Kidney (tissue), 13 donors: ENCODE measurements at regions not wholly inside any gene's neighbourhood (a gene's known extent, or its start where the extent isn't known, plus 50 kb on each side); places are given as distances from the start of the nearest gene placed in this dataset.
A peak's percentile ranks its signal among the peaks of the same experiment; 100 is the strongest.

Experiments
- DNase-seq, 5 donors: peaks; one replicate each; pipeline ENCODE4 v3.0.0-alpha.2; 2013 to 2020
- FAIRE-seq: peaks from 2 replicates; lab custom pipeline; 2012; peaks lifted over from hg19 to GRCh38; lab: Jason Lieb, UNC
- H3K27ac ChIP-seq, 2 donors: one replicate each; pipeline ENCODE4 v1.7.0; 2013; ENCODE audit warnings: low read depth in 2 of 2, low read length in 2 of 2, inconsistent platforms in 1 of 2
- H3K27me3 ChIP-seq: one replicate; pipeline ENCODE4 v1.7.1; 2013; ENCODE audit warnings: low read length, inconsistent platforms; ENCODE audit not compliant: control insufficient read depth, insufficient read depth
- H3K36me3 ChIP-seq, 3 donors: one replicate each; pipeline versions ENCODE4 v1.7.0 to v1.7.1; 2013; ENCODE audit warnings: low read length in 3 of 3, control low read depth in 1 of 3, inconsistent platforms in 1 of 3; ENCODE audit not compliant: insufficient read depth in 3 of 3, control insufficient read depth in 2 of 3
- H3K4me1 ChIP-seq, 3 donors: one replicate each; pipeline versions ENCODE4 v1.7.0 to v1.7.1; 2013; ENCODE audit warnings: low read length in 3 of 3, inconsistent platforms in 1 of 3, low read depth in 1 of 3; ENCODE audit not compliant: control insufficient read depth in 2 of 3, insufficient read depth in 2 of 3
- H3K4me3 ChIP-seq, 3 donors: one replicate each; pipeline versions ENCODE4 v1.7.0 to v1.8.1; 2013; ENCODE audit warnings: low read length in 3 of 3, control low read depth in 1 of 3, inconsistent platforms in 1 of 3
- H3K9ac ChIP-seq, 3 donors: one replicate each; pipeline versions ENCODE4 v1.7.0 to v1.7.1; 2013; ENCODE audit warnings: low read length in 3 of 3, control low read depth in 1 of 3, inconsistent platforms in 1 of 3
- H3K9me3 ChIP-seq, 3 donors: one replicate each; pipeline versions ENCODE4 v1.7.0 to v1.7.1; 2013; ENCODE audit warnings: low read length in 3 of 3, control low read depth in 1 of 3, inconsistent platforms in 1 of 3; ENCODE audit not compliant: control insufficient read depth in 2 of 3, insufficient read depth in 1 of 3
- intact Hi-C: fragments of 100-400 bp; cut with DNase I; formaldehyde crosslinking; loops from one replicate; pipeline ENCODE4 v1.11.1; 2022
- TF ChIP-seq, protein P1 (sequence below): IDR thresholded peaks from 3 replicates; pipeline ENCODE4 v1.5.1; 2012; ENCODE audit warnings: mild to moderate bottlenecking, moderate library complexity, borderline replicate concordance; ENCODE audit not compliant: insufficient read depth; ENCODE audit errors: extremely low read depth
- donor health status: control.
- donor health status: control.
- donor health status: control.
- donor health status: control.
- donor health status: control.
- donor health status: DM: yes; HTN: yes; CAD: no.
- donor health status: Normal renal cell carcinoma (clear cell type).

DNA sequence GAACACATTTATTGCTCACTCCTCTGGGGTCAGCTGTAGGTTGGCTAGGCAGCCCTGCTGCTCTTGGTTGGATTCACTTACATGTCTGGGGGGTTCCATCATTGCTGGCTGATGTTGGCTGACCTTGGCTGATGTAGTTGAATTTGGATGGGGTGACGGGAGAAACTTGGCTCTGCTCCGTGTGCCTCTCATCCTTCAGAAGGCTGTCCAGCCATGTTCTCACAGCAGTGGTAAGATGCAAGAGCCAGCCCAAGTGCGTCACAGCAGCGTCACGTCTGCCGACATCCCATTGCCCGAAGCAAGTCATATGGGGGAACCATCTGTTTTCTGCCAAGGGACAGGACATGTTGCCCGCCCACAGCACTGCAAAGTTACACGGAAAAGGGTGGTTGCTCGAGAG, 613.5 kb downstream of the MATN1 start:
- no peaks in the 10 kb centered on the region for H3K9me3 ChIP-seq
- no peak overlapping the region for H3K4me3 ChIP-seq
- H3K27me3 ChIP-seq: no peaks in the 10 kb centered on the region
- no peaks in the 10 kb centered on the region for H3K4me1 ChIP-seq
- TF ChIP-seq, protein P1, sequence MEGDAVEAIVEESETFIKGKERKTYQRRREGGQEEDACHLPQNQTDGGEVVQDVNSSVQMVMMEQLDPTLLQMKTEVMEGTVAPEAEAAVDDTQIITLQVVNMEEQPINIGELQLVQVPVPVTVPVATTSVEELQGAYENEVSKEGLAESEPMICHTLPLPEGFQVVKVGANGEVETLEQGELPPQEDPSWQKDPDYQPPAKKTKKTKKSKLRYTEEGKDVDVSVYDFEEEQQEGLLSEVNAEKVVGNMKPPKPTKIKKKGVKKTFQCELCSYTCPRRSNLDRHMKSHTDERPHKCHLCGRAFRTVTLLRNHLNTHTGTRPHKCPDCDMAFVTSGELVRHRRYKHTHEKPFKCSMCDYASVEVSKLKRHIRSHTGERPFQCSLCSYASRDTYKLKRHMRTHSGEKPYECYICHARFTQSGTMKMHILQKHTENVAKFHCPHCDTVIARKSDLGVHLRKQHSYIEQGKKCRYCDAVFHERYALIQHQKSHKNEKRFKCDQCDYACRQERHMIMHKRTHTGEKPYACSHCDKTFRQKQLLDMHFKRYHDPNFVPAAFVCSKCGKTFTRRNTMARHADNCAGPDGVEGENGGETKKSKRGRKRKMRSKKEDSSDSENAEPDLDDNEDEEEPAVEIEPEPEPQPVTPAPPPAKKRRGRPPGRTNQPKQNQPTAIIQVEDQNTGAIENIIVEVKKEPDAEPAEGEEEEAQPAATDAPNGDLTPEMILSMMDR: no peak
- H3K9ac ChIP-seq: no peak overlapping the region
- no peaks in the 10 kb centered on the region for H3K36me3 ChIP-seq
- no peak overlapping the region for H3K27ac ChIP-seq
- DNase-seq (peak in 1 of 5 donors; percentile 32), FAIRE-seq (no peak)
- intact Hi-C loops: no loop called here

DNA sequence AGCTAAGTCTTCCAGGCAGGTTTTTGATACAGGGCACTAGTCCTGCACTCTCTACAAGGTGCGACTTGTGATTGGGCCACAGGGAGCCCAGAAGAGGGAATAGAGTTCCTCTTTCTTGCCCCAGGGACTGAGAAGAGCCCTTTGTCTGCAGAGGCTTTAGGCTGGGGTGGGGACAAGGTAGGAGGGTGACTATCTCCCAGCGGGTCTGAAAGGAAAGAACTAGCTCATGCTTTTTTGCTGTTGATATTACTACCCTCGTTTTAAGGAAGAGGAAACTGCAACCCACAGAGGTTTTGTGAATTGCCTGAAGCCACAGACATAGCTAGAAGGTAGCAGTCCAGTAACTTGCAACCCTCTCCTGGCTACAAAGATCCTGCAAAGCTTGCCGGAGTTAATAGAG, 615.2 kb downstream of the MATN1 start:
- H3K4me3 ChIP-seq: no peak overlapping the region
- FAIRE-seq (no peak), DNase-seq (no peak)
- no peaks in the 10 kb centered on the region for H3K36me3 ChIP-seq
- TF ChIP-seq, protein P1: no peak
- no peak overlapping the region for H3K9ac ChIP-seq
- no peaks in the 10 kb centered on the region for H3K9me3 ChIP-seq
- no peaks in the 10 kb centered on the region for H3K4me1 ChIP-seq
- intact Hi-C loops: no loop called here
- H3K27ac ChIP-seq: no peak overlapping the region
- H3K27me3 ChIP-seq: no peaks in the 10 kb centered on the region

DNA sequence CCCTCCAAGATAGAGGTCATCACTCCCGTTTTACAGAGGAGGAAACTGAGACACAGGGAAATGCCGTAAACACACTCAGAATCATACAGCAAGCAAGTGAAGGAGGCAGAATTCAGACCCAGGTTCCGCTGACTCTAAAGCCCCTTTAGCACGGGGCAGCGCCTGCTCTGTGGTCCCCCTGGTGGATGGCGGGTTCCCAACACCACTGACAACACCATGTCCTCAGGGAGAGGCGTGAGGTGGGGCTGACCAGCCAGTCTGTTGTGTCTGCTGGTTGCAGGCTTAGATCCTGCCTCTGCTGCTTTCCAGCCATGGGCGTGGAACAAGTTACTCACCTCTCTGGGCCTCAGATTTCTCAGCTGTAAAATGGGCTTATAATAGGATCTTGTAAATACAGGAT, 617.3 kb downstream of the MATN1 start:
- no peaks in the 10 kb centered on the region for H3K4me1 ChIP-seq
- intact Hi-C loops: no loop called here
- no peak overlapping the region for H3K4me3 ChIP-seq
- no peaks in the 10 kb centered on the region for H3K27me3 ChIP-seq
- no peaks in the 10 kb centered on the region for H3K36me3 ChIP-seq
- no peak overlapping the region for H3K27ac ChIP-seq
- TF ChIP-seq, protein P1: peak; percentile 29
- no peaks in the 10 kb centered on the region for H3K9me3 ChIP-seq
- DNase-seq (peak; percentile 59 to 73 (median 64)), FAIRE-seq (no peak)
- H3K9ac ChIP-seq: no peak overlapping the region

DNA sequence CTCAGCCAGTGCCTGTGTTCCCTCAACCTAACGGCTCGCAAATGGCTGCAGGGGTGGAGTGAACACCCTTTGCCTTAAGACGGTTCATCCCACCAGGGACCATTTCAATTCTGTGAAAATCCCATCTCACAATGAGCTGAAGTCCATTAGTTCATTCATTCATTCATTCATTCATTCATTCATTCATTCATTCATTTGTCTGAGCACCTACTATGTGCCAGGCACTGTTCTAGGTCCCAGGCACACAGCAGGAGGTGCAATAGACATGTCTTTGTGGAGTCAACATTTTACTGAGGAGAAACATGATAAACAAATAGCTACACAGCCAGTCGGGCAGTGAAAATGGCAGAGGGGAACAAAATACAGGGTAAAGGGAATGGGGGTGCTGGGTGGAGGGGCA, 618.8 kb downstream of the MATN1 start:
- H3K9ac ChIP-seq: no peak overlapping the region
- TF ChIP-seq, protein P1: no peak
- no peaks in the 10 kb centered on the region for H3K36me3 ChIP-seq
- no peak overlapping the region for H3K4me3 ChIP-seq
- FAIRE-seq (no peak), DNase-seq (peak in 1 of 5 donors; percentile 45)
- H3K27ac ChIP-seq: no peak overlapping the region
- no peaks in the 10 kb centered on the region for H3K4me1 ChIP-seq
- intact Hi-C loops: no loop called here
- H3K27me3 ChIP-seq: no peaks in the 10 kb centered on the region
- no peaks in the 10 kb centered on the region for H3K9me3 ChIP-seq
